Stomach (tissue), 8 donors: ENCODE measurements at regions not wholly inside any gene's neighbourhood (a gene's known extent, or its start where the extent isn't known, plus 50 kb on each side); places are given as distances from the start of the nearest gene placed in this dataset.

Experiments
- DNase-seq, 2 donors: peaks; one replicate each; pipeline versions ENCODE4 v3.0.0 to v3.0.0-alpha.2; 2013 to 2019
- H3K27ac ChIP-seq, 5 donors: fragments of 200-600 bp in 4 of 5; sonication (generic) in 4 of 5; one replicate each; pipeline ENCODE4 v1.5.1; 2013 to 2019; ENCODE audit warnings: mild to moderate bottlenecking in 1 of 5, moderate library complexity in 1 of 5
- H3K27me3 ChIP-seq, 3 donors: fragments of 200-600 bp; sonication (generic); one replicate each; pipeline ENCODE4 v1.5.1; 2017 to 2019; ENCODE audit warnings: mixed run types in 1 of 3
- H3K36me3 ChIP-seq, 4 donors: fragments of 200-600 bp; sonication (generic); 1 replicate in 3 of 4; 2 replicates in 1 of 4; pipeline ENCODE4 v1.5.1; 2016 to 2019
- H3K4me1 ChIP-seq, 4 donors: fragments of 200-600 bp; sonication (generic); one replicate each; pipeline ENCODE4 v1.5.1; 2016 to 2019
- H3K4me3 ChIP-seq, 4 donors: fragments of 200-600 bp; sonication (generic) in 3 of 4; one replicate each; pipeline ENCODE4 v1.5.1; 2016 to 2019; ENCODE audit warnings: mild to moderate bottlenecking in 1 of 4
- H3K9me3 ChIP-seq, 4 donors: fragments of 200-600 bp; sonication (generic); one replicate each; pipeline ENCODE4 v1.5.1; 2016 to 2019
- CTCF ChIP-seq, 7 experiments: fragments of 450-650 bp in 4 of 7; fragments of 200-600 bp in 3 of 7; sonication (generic) in 3 of 7; IDR thresholded peaks; one replicate each; pipeline ENCODE4 v1.5.1; 2016 to 2019; ENCODE audit warnings: antibody characterized with exemption in 7 of 7, control low read depth in 2 of 7, mild to moderate bottlenecking in 1 of 7
- EP300 ChIP-seq: sonication (generic); formaldehyde crosslinking; IDR thresholded peaks from one replicate; pipeline ENCODE4 v1.6.1; 2017; ENCODE audit warnings: antibody characterized with exemption
- POLR2A ChIP-seq, 4 donors: fragments of 450-650 bp; IDR thresholded peaks; one replicate each; pipeline ENCODE4 v1.6.1; 2016; ENCODE audit warnings: antibody characterized with exemption in 4 of 4, control low read depth in 2 of 4, mild to moderate bottlenecking in 1 of 4, moderate library complexity in 1 of 4
- POLR2AphosphoS5 ChIP-seq, 3 donors: sonication (generic); formaldehyde crosslinking; IDR thresholded peaks; one replicate each; pipeline ENCODE4 v1.6.1; 2016; ENCODE audit warnings: antibody characterized with exemption in 3 of 3
- WGBS, 5 donors: extraction: QIAGEN DNeasy Blood & Tissue Kit in 3 of 5; methylation state at CpG; one replicate each; pipeline versions ENCODE4 v1.1.5 to v1.1.7; 2013 to 2018; 5-methylcytosine and 5-hydroxymethylcytosine counted together
- intact Hi-C: fragments of 100-400 bp; cut with DNase I; formaldehyde crosslinking; loops from one replicate; pipeline ENCODE4 v1.15.1; 2023; ENCODE audit warnings: low total_unique reads
- donor health status: healthy with polysubstance abuse.
- donor health status: Bipolar disorder and iron deficiency.
- donor health status: healthy.

DNA sequence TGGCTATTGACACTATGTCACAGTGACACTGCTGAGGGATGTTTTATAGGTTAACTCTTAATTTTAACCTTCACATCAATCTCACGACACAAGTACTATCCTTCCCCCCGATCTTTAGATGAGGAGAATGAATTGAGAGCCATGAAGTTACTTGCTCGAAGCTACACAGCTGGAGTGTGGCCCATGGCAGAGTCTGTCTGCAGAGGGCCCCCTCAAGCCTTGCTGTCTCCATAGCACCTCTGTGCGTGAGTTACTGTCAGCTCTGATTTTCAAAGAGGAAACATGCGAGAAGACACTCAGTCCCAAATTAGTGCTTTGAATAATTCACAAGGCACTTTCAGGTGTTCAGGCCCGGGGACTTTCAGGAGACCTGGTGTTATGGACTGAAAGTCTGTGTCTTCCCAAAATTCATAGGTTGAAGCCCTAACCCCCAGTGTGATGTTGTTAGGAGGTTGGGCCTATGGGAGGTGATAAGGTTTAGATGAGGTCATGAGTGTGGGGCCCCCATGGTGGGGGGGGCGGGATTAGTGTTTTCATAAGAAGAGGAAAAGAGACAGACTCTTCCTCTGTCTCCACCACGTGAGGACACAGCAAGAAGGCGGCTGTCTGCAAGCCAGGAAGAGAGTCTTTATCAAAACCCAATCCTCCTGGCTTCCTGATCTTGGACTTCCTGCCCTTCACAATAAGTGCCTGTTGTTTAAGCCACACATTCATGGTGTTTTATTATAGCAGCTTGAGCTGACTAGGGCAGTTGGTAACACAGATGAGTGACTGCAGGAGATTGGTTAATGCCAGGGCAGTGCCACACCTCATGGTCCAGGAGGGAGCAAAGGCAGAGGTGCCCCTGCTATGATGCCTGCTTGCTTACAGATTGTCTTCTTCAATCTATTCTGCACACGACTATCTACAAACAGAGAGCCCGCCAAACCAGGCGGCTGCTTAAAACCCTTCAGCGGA is 281.8 kb downstream of the HAPSTR1 start:
- no peak for DNase-seq
- no peak for TF ChIP-seq POLR2AphosphoS5 (IDR thresholded peaks at IDR 0.05)
- H3K4me1 ChIP-seq, result no peaks in the 10 kb centered on the region
- no peak overlapping the region for H3K4me3 ChIP-seq
- intact Hi-C loops, result no loop called here
- H3K36me3 ChIP-seq, result no peaks in the 10 kb centered on the region
- no peaks in the 10 kb centered on the region for H3K27me3 ChIP-seq
- no peaks in the 10 kb centered on the region for H3K9me3 ChIP-seq
- H3K27ac ChIP-seq, result no peak overlapping the region
- WGBS, 5 donors, result 58 to 66% (median 64%) methylated on average over 13 of the region's 13 CpGs

DNA sequence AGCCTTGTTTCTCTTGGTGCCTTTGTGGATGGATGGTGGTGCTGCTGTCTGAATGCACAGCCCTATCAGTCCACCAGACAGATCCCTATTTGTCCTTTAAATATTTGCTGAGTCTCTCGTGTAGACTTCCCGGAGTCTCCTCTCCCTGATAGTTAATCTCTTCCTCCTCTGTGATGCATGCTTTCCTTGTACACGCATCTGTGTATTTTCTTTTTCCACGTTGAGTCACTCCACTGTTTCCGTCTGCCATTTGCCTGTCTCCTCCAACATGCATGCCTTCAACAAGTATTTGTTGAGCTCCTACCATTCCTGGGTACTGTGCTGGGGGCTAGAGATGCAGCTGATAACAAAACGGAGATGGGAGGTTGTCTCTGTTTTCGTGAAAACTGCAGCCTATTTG is 282.6 kb downstream of the HAPSTR1 start:
- 12 to 34% (median 23%) methylated on average over 7 of the region's 7 CpGs for WGBS, 5 donors
- no peak for DNase-seq

DNA sequence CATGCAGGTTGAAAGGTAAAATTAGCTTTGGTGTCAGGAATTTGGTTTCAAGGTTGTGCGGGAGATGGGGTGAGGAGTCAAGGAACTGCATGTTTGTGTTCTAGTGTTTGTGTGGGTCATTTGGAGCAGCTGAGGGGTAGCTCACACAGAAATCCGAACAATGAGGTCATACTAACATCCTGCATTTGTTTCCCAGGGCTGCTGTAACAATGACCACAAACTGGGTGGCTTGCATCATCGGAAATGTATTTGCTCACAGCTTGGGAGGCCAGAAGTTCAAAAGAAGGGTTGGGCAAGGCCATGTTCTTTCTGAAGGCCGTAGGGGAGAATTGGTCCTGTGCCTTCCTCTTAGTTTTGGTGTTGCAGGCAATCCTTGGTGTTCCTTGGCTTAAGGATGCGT is 287.4 kb downstream of the HAPSTR1 start:
- H3K27ac ChIP-seq, result no peak overlapping the region
- 53 to 61% (median 54%) methylated on average over 5 of the region's 5 CpGs for WGBS, 5 donors
- peaks cover 0 to 4% (median 0%) of the 10 kb centered on the region in 4 donors for H3K9me3 ChIP-seq
- no peaks in the 10 kb centered on the region for H3K4me1 ChIP-seq
- intact Hi-C loops, result no loop called here
- H3K36me3 ChIP-seq, result no peaks in the 10 kb centered on the region
- no peak overlapping the region for H3K4me3 ChIP-seq
- H3K27me3 ChIP-seq, result no peaks in the 10 kb centered on the region
- TF ChIP-seq POLR2A (IDR thresholded peaks at IDR 0.05) (no peak), EP300 (no peak), POLR2AphosphoS5 (IDR thresholded peaks at IDR 0.05) (no peak), CTCF (IDR thresholded peaks at IDR 0.05) (no peak)
- DNase-seq, result peak in 1 of 2 donors; percentile 51

More for the DNA sequence above, 282.6 kb downstream of the HAPSTR1 start:
- intact Hi-C loops, result no loop called here
- Histone ChIP-seq H3K27me3 (no peaks in the 10 kb centered on the region), H3K36me3 (no peaks in the 10 kb centered on the region), H3K9me3 (no peaks in the 10 kb centered on the region), H3K27ac (no peak overlapping the region), H3K4me3 (no peak overlapping the region), H3K4me1 (no peaks in the 10 kb centered on the region)
- TF ChIP-seq EP300, result no peak
- TF ChIP-seq POLR2A (IDR thresholded peaks at IDR 0.05), result no peak
- TF ChIP-seq CTCF (IDR thresholded peaks at IDR 0.05), result no peak
- TF ChIP-seq POLR2AphosphoS5 (IDR thresholded peaks at IDR 0.05), result no peak

DNA sequence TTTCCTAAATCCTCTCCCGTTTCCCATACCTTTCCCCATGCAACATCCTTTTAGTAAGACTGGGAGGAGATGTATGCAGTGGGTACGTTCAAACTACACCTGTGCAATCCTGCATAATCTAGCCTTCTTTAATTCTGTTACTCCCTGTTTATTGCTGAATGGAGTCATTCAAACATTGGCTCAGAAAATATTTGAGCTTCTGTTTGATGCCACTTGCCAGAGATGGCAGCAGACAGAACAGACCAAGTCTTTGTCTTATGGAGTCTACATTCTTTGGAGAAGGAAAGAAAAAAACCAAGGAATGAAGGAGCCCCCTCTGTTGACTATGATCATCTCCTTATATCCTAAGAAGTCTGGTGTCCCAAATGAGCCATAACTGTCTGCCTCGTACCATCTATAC is 288.8 kb downstream of the HAPSTR1 start:
- H3K27ac ChIP-seq, result no peak overlapping the region
- H3K4me1 ChIP-seq, result no peaks in the 10 kb centered on the region
- H3K4me3 ChIP-seq, result no peak overlapping the region
- WGBS, 5 donors, result 82 to 90% (median 86%) methylated on average over 3 of the region's 3 CpGs
- H3K36me3 ChIP-seq, result no peaks in the 10 kb centered on the region
- no peaks in the 10 kb centered on the region for H3K27me3 ChIP-seq
- intact Hi-C loops, result no loop called here
- peaks cover 0 to 4% (median 0%) of the 10 kb centered on the region in 4 donors for H3K9me3 ChIP-seq
- no peak for DNase-seq
- TF ChIP-seq POLR2AphosphoS5 (IDR thresholded peaks at IDR 0.05), result no peak
- no peak for TF ChIP-seq EP300
- TF ChIP-seq CTCF (IDR thresholded peaks at IDR 0.05), result no peak
- TF ChIP-seq POLR2A (IDR thresholded peaks at IDR 0.05), result no peak

- H3K4me3 ChIP-seq, result no peak overlapping the region
- H3K36me3 ChIP-seq, result no peaks in the 10 kb centered on the region
- H3K27me3 ChIP-seq, result no peaks in the 10 kb centered on the region
- intact Hi-C loops, result no loop called here
- no peak overlapping the region for H3K27ac ChIP-seq
- DNase-seq, result no peak
- peaks cover 0 to 4% (median 0%) of the 10 kb centered on the region in 4 donors for H3K9me3 ChIP-seq
- 75 to 87% (median 83%) methylated on average over 6 of the region's 6 CpGs for WGBS, 5 donors
- no peak for TF ChIP-seq POLR2A (IDR thresholded peaks at IDR 0.05)
- no peak for TF ChIP-seq POLR2AphosphoS5 (IDR thresholded peaks at IDR 0.05)
- no peak for TF ChIP-seq CTCF (IDR thresholded peaks at IDR 0.05)
- no peak for TF ChIP-seq EP300
- H3K4me1 ChIP-seq, result no peaks in the 10 kb centered on the region
Observed at GRCh38 chr16:9381399-9381798, 290.0 kb downstream of the HAPSTR1 start.
